MM.1S (cell line): ENCODE measurements at regions not wholly inside any gene's neighbourhood (a gene's known extent, or its start where the extent isn't known, plus 50 kb on each side); places are given as distances from the start of the nearest gene placed in this dataset.

Source experiments
- DNase-seq: peaks from one replicate; pipeline ENCODE4 v3.0.0-alpha.2; 2015
- H2AFZ ChIP-seq: fragments of 300-600 bp; sonication (generic); 2 replicates; pipeline ENCODE4 v1.6.0; 2016; ENCODE audit warnings: antibody characterized with exemption, low read length
- H3F3A ChIP-seq: fragments of 300-600 bp; sonication (generic); 2 replicates; pipeline ENCODE4 v1.6.1; 2016; ENCODE audit warnings: mild to moderate bottlenecking, antibody characterized with exemption, low read length, moderate library complexity, mixed read lengths; ENCODE audit not compliant: insufficient read depth
- H3K27ac ChIP-seq: fragments of 300-600 bp; sonication (generic); 2 replicates; pipeline ENCODE4 v1.5.1; 2016; ENCODE audit warnings: mild to moderate bottlenecking, low read length
- H3K27me3 ChIP-seq: fragments of 300-600 bp; sonication (generic); replicated peaks from 2 replicates; pipeline ENCODE4 v1.6.0; 2016; ENCODE audit warnings: low read length; ENCODE audit not compliant: insufficient read depth
- H3K36me3 ChIP-seq: fragments of 300-600 bp; sonication (generic); replicated peaks from 2 replicates; pipeline ENCODE4 v1.6.1; 2016; ENCODE audit warnings: mild to moderate bottlenecking, low read length, mixed read lengths; ENCODE audit not compliant: insufficient read depth
- H3K4me1 ChIP-seq: fragments of 300-600 bp; sonication (generic); 2 replicates; pipeline ENCODE4 v1.6.1; 2016; ENCODE audit warnings: low read length, mixed read lengths
- H3K4me2 ChIP-seq: fragments of 300-600 bp; sonication (generic); 2 replicates; pipeline ENCODE4 v1.6.0; 2016; ENCODE audit warnings: low read depth, low read length
- H3K4me3 ChIP-seq: fragments of 300-600 bp; sonication (generic); 2 replicates; pipeline ENCODE4 v1.5.1; 2016; ENCODE audit warnings: low read length, mixed read lengths
- H3K79me2 ChIP-seq: fragments of 300-600 bp; sonication (generic); 2 replicates; pipeline ENCODE4 v1.6.1; 2016; ENCODE audit warnings: mixed run types, low read length, mixed read lengths
- H3K9ac ChIP-seq: fragments of 300-600 bp; sonication (generic); 2 replicates; pipeline ENCODE4 v1.6.1; 2016; ENCODE audit warnings: low read length, mixed read lengths
- H3K9me2 ChIP-seq: fragments of 300-600 bp; sonication (generic); replicated peaks from 2 replicates; pipeline ENCODE4 v1.6.1; 2016; ENCODE audit warnings: mild to moderate bottlenecking, low read length, mixed read lengths; ENCODE audit not compliant: insufficient read depth
- H3K9me3 ChIP-seq: fragments of 300-600 bp; sonication (generic); replicated peaks from 2 replicates; pipeline ENCODE4 v1.6.1; 2016; ENCODE audit warnings: mild to moderate bottlenecking, low read length, mixed read lengths; ENCODE audit not compliant: insufficient read depth
- H4K20me1 ChIP-seq: fragments of 300-600 bp; sonication (generic); 2 replicates; pipeline ENCODE4 v1.6.1; 2016; ENCODE audit warnings: mild to moderate bottlenecking, low read length, moderate library complexity, mixed read lengths; ENCODE audit not compliant: insufficient read depth
- CTCF ChIP-seq: fragments of 300-600 bp; sonication (generic); IDR thresholded peaks from 2 replicates; pipeline ENCODE4 v1.5.1; 2016; ENCODE audit warnings: antibody characterized with exemption, low read length, mixed read lengths
- EZH2 ChIP-seq: fragments of 300-600 bp; sonication (generic); optimal IDR thresholded peaks from 2 replicates; pipeline ENCODE3; 2017; ENCODE audit warnings: low read depth, mild to moderate bottlenecking, antibody characterized with exemption, low read length, mixed read lengths
- EZH2phosphoT487 ChIP-seq: fragments of 300-600 bp; sonication (generic); IDR thresholded peaks from 2 replicates; pipeline ENCODE4 v1.6.1; 2018; ENCODE audit warnings: antibody characterized with exemption, low read length

- no peak for DNase-seq
- no peak overlapping the region for H3K9ac ChIP-seq
- no peaks in the 10 kb centered on the region for H3K36me3 ChIP-seq
- H2AFZ ChIP-seq, result no peak overlapping the region
- H4K20me1 ChIP-seq, result no peaks in the 10 kb centered on the region
- no peaks in the 10 kb centered on the region for H3K9me2 ChIP-seq
- H3K9me3 ChIP-seq, result no peaks in the 10 kb centered on the region
- no peak overlapping the region for H3K4me3 ChIP-seq
- no peaks in the 10 kb centered on the region for H3K27me3 ChIP-seq
- H3K27ac ChIP-seq, result no peak overlapping the region
- no peak overlapping the region for H3K4me2 ChIP-seq
- no peaks in the 10 kb centered on the region for H3K4me1 ChIP-seq
- no peaks in the 10 kb centered on the region for H3F3A ChIP-seq
- no peak for TF ChIP-seq EZH2
- no peak for TF ChIP-seq CTCF
- TF ChIP-seq EZH2phosphoT487, result no peak
- no peaks in the 10 kb centered on the region for H3K79me2 ChIP-seq
Observed at GRCh38 chr11:15864026-15864805, 492.1 kb downstream of the SOX6 start.

- no peaks in the 10 kb centered on the region for H3K9me3 ChIP-seq
- TF ChIP-seq EZH2phosphoT487, result no peak
- no peak for TF ChIP-seq CTCF
- no peak for TF ChIP-seq EZH2
- H3K36me3 ChIP-seq, result no peaks in the 10 kb centered on the region
- no peak overlapping the region for H3K9ac ChIP-seq
- H3K27me3 ChIP-seq, result no peaks in the 10 kb centered on the region
- no peaks in the 10 kb centered on the region for H4K20me1 ChIP-seq
- no peak for DNase-seq
- no peak overlapping the region for H3K4me2 ChIP-seq
- H3K4me1 ChIP-seq, result no peaks in the 10 kb centered on the region
- no peak overlapping the region for H2AFZ ChIP-seq
- H3K27ac ChIP-seq, result no peak overlapping the region
- no peaks in the 10 kb centered on the region for H3F3A ChIP-seq
- H3K4me3 ChIP-seq, result no peak overlapping the region
- H3K9me2 ChIP-seq, result no peaks in the 10 kb centered on the region
- H3K79me2 ChIP-seq, result no peaks in the 10 kb centered on the region
Observed at GRCh38 chr11:15865212-15865987, 490.9 kb downstream of the SOX6 start.

- Histone ChIP-seq H3K27me3 (no peaks in the 10 kb centered on the region), H3K9ac (no peak overlapping the region), H3K9me3 (no peaks in the 10 kb centered on the region), H3F3A (no peaks in the 10 kb centered on the region), H3K36me3 (no peaks in the 10 kb centered on the region), H4K20me1 (no peaks in the 10 kb centered on the region), H3K4me1 (no peaks in the 10 kb centered on the region), H3K9me2 (no peaks in the 10 kb centered on the region), H3K4me2 (no peak overlapping the region), H3K79me2 (no peaks in the 10 kb centered on the region), H3K4me3 (no peak overlapping the region), H2AFZ (no peak overlapping the region), H3K27ac (no peak overlapping the region)
- no peak for TF ChIP-seq EZH2phosphoT487
- TF ChIP-seq CTCF, result no peak
- no peak for TF ChIP-seq EZH2
- no peak for DNase-seq
Observed at GRCh38 chr11:15867871-15868270, 488.5 kb downstream of the SOX6 start.
